GM12892 (cell line): ENCODE measurements at regions not wholly inside any gene's neighbourhood (a gene's known extent, or its start where the extent isn't known, plus 50 kb on each side); places are given as distances from the start of the nearest gene placed in this dataset.

Experiments
- POLR2A ChIP-seq: IDR thresholded peaks from 2 replicates; pipeline ENCODE4 v1.6.1; 2011; ENCODE audit warnings: low read depth, low read length, control low read depth
- POLR2AphosphoS5 ChIP-seq: IDR thresholded peaks from 2 replicates; pipeline ENCODE4 v1.6.1; 2011; ENCODE audit warnings: low read depth, low read length, control low read depth

- TF ChIP-seq POLR2AphosphoS5, result no peak
- TF ChIP-seq POLR2A, result no peak
Observed at GRCh38 chr7:110432061-110432553, 658.8 kb upstream of the LRRN3 start.
